Hepatocyte (in vitro differentiated cells): ENCODE measurements at regions not wholly inside any gene's neighbourhood (a gene's known extent, or its start where the extent isn't known, plus 50 kb on each side); places are given as distances from the start of the nearest gene placed in this dataset.

Source experiments
- DNase-seq: peaks from one replicate; pipeline ENCODE4 v3.0.0-alpha.2; 2016; ENCODE audit warnings: low spot score
- H2AFZ ChIP-seq: fragments of 200-600 bp; sonication (generic); 2 replicates; pipeline ENCODE4 v1.6.0; 2016; ENCODE audit warnings: antibody characterized with exemption, mild to moderate bottlenecking
- H3K27ac ChIP-seq: fragments of 200-600 bp; sonication (generic); 2 replicates; pipeline ENCODE4 v1.5.1; 2016; ENCODE audit warnings: mild to moderate bottlenecking
- H3K27me3 ChIP-seq: fragments of 200-600 bp; sonication (generic); 2 replicates; pipeline ENCODE4 v1.6.1; 2016
- H3K36me3 ChIP-seq: fragments of 200-600 bp; sonication (generic); replicated peaks from 2 replicates; pipeline ENCODE4 v1.5.1; 2016; ENCODE audit warnings: low read depth; ENCODE audit not compliant: insufficient read depth
- H3K4me1 ChIP-seq: fragments of 200-600 bp; sonication (generic); 2 replicates; pipeline ENCODE4 v1.5.1; 2016; ENCODE audit warnings: mild to moderate bottlenecking, moderate library complexity; ENCODE audit not compliant: insufficient read depth
- H3K4me2 ChIP-seq: fragments of 200-600 bp; sonication (generic); 2 replicates; pipeline ENCODE4 v1.6.0; 2016
- H3K4me3 ChIP-seq: fragments of 200-600 bp; sonication (generic); 2 replicates; pipeline ENCODE4 v1.5.1; 2016; ENCODE audit warnings: mild to moderate bottlenecking
- H3K79me2 ChIP-seq: fragments of 200-600 bp; sonication (generic); 2 replicates; pipeline ENCODE4 v1.6.0; 2017; ENCODE audit warnings: mild to moderate bottlenecking
- H3K9me2 ChIP-seq: fragments of 200-600 bp; sonication (generic); replicated peaks from 2 replicates; pipeline ENCODE4 v1.6.0; 2017; ENCODE audit warnings: mild to moderate bottlenecking; ENCODE audit not compliant: insufficient read depth
- H3K9me3 ChIP-seq: fragments of 200-600 bp; sonication (generic); 2 replicates; pipeline ENCODE4 v1.5.1; 2016; ENCODE audit warnings: low read depth, mild to moderate bottlenecking
- H4K20me1 ChIP-seq: fragments of 200-600 bp; sonication (generic); 2 replicates; pipeline ENCODE4 v1.6.0; 2016; ENCODE audit warnings: mild to moderate bottlenecking; ENCODE audit not compliant: insufficient read depth, poor library complexity, severe bottlenecking
- CTCF ChIP-seq: fragments of 200-600 bp; sonication (generic); IDR thresholded peaks from 2 replicates; pipeline ENCODE4 v1.5.1; 2016; ENCODE audit warnings: antibody characterized with exemption, mild to moderate bottlenecking; ENCODE audit not compliant: poor library complexity
- EZH2 ChIP-seq: fragments of 200-600 bp; sonication (generic); IDR thresholded peaks from 2 replicates; pipeline ENCODE4 v1.6.1; 2016; ENCODE audit warnings: antibody characterized with exemption, mild to moderate bottlenecking, borderline replicate concordance
- EZH2phosphoT487 ChIP-seq: fragments of 200-600 bp; sonication (generic); IDR thresholded peaks from one replicate; pipeline ENCODE4 v1.6.1; 2018; ENCODE audit warnings: antibody characterized with exemption, mild to moderate bottlenecking, low read depth, moderate library complexity; ENCODE audit not compliant: unreplicated experiment, severe bottlenecking
- WGBS: methylation state at CpG from one replicate; pipeline ENCODE4 v1.1.6; 2016; ENCODE audit warnings: low lambda C conversion rate; ENCODE audit errors: missing lambda C conversion rate; 5-methylcytosine and 5-hydroxymethylcytosine counted together

GRCh38 chr20:10951216-10951615 is 277.4 kb upstream of the JAG1 start:
- H3K4me3 ChIP-seq = no peak overlapping the region
- H3K79me2 ChIP-seq = no peaks in the 10 kb centered on the region
- peaks cover 12% of the 10 kb centered on the region for H3K4me1 ChIP-seq
- H3K9me2 ChIP-seq = no peaks in the 10 kb centered on the region
- H3K9me3 ChIP-seq = no peaks in the 10 kb centered on the region
- H3K27me3 ChIP-seq = no peaks in the 10 kb centered on the region
- no peak overlapping the region for H2AFZ ChIP-seq
- H3K27ac ChIP-seq = no peak overlapping the region
- H3K4me2 ChIP-seq = no peak overlapping the region
- H4K20me1 ChIP-seq = no peaks in the 10 kb centered on the region
- TF ChIP-seq CTCF (no peak), EZH2phosphoT487 (no peak), EZH2 (no peak)
- WGBS = 35% methylated on average over 2 of the region's 2 CpGs
- H3K36me3 ChIP-seq = no peaks in the 10 kb centered on the region
- no peak for DNase-seq

GRCh38 chr20:10951904-10952303 is 278.1 kb upstream of the JAG1 start:
- no peaks in the 10 kb centered on the region for H4K20me1 ChIP-seq
- H3K9me2 ChIP-seq = no peaks in the 10 kb centered on the region
- TF ChIP-seq EZH2 (no peak), EZH2phosphoT487 (no peak), CTCF (no peak)

GRCh38 chr20:10953437-10953836 is 279.6 kb upstream of the JAG1 start:
- Histone ChIP-seq H3K9me2 (no peaks in the 10 kb centered on the region), H4K20me1 (no peaks in the 10 kb centered on the region), H3K36me3 (no peaks in the 10 kb centered on the region), H2AFZ (no peak overlapping the region), H3K4me2 (no peak overlapping the region), H3K4me3 (no peak overlapping the region), H3K27ac (no peak overlapping the region), H3K79me2 (no peaks in the 10 kb centered on the region), H3K27me3 (no peaks in the 10 kb centered on the region), H3K4me1 (peaks cover 12% of the 10 kb centered on the region), H3K9me3 (no peaks in the 10 kb centered on the region)
- 67% methylated on average over 2 of the region's 2 CpGs for WGBS
- no peak for DNase-seq
- TF ChIP-seq EZH2 = no peak
- no peak for TF ChIP-seq EZH2phosphoT487
- no peak for TF ChIP-seq CTCF

More at GRCh38 chr20:10951904-10952303, 278.1 kb upstream of the JAG1 start:
- Histone ChIP-seq H3K27ac (no peak overlapping the region), H3K27me3 (no peaks in the 10 kb centered on the region), H3K4me1 (peaks cover 12% of the 10 kb centered on the region), H3K4me2 (no peak overlapping the region), H3K36me3 (no peaks in the 10 kb centered on the region), H3K79me2 (no peaks in the 10 kb centered on the region), H3K4me3 (no peak overlapping the region), H3K9me3 (no peaks in the 10 kb centered on the region), H2AFZ (no peak overlapping the region)
- WGBS = 78% methylated on average over 1 of the region's 1 CpG
- DNase-seq = no peak
